ENCODE measurements at regions not wholly inside any gene's neighbourhood (a gene's known extent, or its start where the extent isn't known, plus 50 kb on each side); places are given as distances from the start of the nearest gene placed in this dataset.
"Not testable (repeated sequence)": the region's sequence is repeated elsewhere in the genome, so short reads cannot be mapped to it uniquely, and the experiment has no call there.

DNA sequence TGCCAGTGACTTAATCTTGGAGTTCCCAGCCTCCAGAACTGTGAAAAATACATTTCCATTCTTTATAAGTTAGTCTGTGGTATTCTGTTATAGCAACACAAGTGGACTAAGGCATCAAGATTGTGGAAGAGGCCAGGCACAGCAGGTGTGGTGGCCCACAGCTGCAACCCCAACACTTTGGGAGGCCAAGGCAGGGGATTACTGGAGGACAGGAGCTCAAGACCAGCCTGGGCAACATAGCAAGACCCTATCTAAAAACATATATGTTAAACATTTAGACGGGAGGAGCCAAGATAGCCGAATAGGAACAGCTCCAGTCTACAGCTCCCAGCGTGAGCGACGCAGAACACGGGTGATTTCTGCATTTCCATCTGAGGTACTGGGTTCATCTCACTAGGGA lies 310.4 kb downstream of the FOXO1 start:
- in situ Hi-C loops (cut with MboI; ENCODE audit: low pct_unique_long_range_greater_than_20kb, low sequenced_read_pairs): no loop called here

DNA sequence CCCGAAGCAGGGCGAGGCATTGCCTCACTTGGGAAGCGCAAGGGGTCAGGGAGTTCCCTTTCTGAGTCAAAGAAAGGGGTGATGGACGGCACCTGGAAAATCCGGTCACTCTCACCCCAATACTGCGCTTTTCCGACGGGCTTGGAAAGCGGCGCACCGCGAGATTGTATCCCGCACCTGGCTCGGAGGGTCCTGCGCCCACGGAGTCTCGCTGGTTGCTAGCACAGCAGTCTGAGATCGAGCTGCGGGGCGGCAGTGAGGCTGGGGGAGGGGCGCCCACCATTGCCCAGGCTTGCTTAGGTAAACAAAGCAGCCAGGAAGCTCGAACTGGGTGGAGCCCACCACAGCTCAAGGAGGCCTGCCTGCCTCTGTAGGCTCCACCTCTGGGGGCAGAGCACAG lies 310.0 kb downstream of the FOXO1 start:
- not testable (repeated sequence) for DNase-seq

More for the DNA sequence above, 310.4 kb downstream of the FOXO1 start:
- no peak for DNase-seq

DNA sequence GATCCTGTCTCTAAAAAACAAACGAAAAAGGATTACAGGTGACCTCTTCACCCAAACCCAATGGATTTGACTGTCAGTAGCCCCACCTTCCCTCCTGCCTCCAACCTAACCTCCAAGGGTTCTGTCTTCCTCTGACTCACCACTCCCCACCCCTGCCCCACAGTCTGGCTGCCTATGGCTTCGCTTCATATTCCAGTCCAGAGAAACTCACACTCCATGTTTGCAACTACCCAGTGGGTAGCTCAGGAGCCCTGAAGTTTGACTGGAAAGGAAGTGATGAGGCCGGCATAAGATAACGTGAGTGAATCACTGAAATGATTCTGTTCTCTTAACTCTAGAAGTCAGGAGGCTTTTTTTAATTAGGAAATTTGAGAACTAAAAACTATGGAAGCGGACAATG lies 303.9 kb downstream of the FOXO1 start:
- in situ Hi-C loops (cut with MboI; ENCODE audit: low pct_unique_long_range_greater_than_20kb, low sequenced_read_pairs): no loop called here
- DNase-seq: no peak

More for the DNA sequence above, 310.0 kb downstream of the FOXO1 start:
- in situ Hi-C loops (cut with MboI; ENCODE audit: low pct_unique_long_range_greater_than_20kb, low sequenced_read_pairs): not testable (repeated sequence)

DNA sequence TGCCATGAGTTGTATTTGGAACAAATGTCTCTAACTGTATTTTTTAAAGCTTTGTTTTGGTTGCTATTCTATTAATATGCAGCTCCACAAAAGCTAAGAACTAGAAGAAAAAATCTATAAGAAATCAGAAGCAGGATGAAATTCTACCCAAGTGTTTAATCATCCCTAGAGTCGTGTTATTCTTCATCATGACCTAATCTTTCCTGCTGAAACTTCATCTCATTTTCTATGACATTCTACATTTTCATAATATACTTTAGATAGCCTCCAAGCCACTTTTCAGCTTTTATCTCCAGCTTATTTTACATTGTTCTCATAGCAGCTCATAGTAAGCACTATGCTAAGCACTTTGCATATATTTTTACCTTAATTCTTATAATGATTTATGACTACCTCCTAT lies 302.8 kb downstream of the FOXO1 start:
- no peak for DNase-seq
- in situ Hi-C loops (cut with MboI; ENCODE audit: low pct_unique_long_range_greater_than_20kb, low sequenced_read_pairs): no loop called here

DNA sequence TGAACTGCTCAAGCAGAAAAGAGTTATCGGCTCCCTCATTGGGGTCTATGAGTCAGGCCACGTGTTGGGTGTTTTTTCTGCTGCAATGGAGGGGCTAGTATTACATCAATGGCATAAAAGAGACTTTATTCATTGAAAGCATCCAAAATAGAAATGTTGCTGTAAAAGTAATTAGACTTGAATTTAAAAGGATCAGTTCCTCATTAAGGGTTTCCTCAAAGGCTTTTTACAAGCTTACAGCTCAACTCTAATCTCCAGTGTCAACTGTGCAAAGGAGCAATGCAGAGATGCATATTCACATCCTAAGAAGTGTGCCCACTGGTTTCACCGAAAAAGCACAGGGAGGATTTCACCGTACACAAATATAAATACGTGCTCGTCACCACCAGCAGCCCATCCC lies 300.3 kb downstream of the FOXO1 start:
- no peak for DNase-seq
- in situ Hi-C loops (cut with MboI; ENCODE audit: low pct_unique_long_range_greater_than_20kb, low sequenced_read_pairs): no loop called here

DNA sequence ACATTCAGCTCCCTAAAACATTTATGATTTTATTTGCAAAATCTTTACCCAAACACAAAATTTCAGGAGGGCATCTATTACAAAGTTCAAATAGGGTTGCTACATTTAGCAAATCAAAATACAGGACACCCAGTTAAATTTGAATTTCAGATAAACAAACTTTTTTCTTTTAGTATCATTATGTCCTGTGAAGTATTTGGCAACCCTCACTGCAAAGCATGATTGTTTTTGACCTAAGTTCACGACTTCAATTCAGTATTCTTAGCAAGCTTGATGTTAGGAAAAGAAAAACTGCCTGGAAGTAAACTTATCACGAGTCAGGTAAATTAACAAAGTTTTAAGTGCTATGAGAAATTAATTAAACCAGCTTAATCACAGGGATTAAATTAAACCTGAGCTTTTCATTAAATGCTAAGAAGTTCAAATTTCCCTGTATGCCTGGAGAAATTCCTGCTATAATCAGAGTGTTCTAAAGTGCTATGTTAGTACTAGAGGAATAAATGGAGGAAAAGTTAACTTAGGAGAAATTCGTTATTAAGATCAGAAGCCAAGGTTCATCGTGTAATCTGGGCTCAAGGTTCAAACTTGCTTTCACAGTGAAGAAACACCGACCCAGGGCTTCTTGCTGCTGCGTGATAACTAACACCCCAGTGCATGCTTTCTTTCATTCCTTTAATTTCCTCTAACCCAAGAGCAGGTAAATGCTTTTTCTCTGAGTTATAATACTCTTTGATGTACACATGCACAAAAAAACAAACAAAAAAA lies 298.1 kb downstream of the FOXO1 start:
- no peak for DNase-seq
- in situ Hi-C loops (cut with MboI; ENCODE audit: low pct_unique_long_range_greater_than_20kb, low sequenced_read_pairs): no loop called here

DNA sequence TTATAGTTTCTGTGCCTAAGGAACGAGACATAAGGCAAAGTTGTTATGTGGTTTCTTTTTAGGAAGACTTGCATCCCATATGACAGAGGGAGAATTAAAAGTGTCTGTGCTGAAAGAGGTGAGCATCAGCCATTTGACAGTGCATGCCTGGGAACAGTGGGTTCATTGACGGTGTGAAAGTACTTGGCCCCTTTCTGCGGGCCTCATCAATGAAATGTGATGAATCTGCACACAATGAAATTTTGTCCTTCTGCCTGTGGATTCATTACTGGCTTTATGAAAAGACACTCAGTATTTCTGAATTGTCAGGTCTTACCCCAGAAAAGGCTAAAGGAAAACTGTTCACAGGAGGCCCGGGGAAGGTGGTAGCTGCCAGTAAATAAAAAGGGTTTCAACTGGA lies 295.8 kb downstream of the FOXO1 start:
- in situ Hi-C loops (cut with MboI; ENCODE audit: low pct_unique_long_range_greater_than_20kb, low sequenced_read_pairs): no loop called here

DNA sequence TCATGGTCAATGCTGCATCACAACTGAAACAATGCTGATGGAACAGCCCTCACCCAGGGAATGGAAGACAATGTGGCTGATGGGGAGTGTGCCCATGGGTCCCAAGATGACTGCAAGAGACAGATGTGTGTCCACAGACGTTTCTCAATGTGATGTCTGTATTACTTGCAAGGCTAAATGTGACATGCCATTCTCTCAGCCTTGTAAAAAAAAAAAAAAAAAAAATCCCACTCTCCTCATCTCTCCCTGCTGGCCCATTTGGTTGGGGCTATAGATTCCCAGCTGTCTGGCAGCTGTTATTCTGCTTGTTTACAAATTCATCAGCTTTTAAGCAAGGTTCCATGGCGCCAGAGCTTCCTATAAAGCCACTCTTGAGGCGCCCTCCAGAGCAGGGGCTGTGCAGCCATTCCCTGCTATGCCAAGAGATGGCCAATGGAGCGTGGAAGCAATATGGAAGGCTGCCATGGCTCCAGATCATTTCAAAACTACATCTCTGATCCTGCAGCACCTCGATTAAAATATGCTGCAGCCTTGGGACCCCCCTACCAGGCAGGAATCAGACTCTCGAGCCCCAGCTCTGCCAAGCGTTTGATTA lies 294.8 kb downstream of the FOXO1 start:
- in situ Hi-C loops (cut with MboI; ENCODE audit: low pct_unique_long_range_greater_than_20kb, low sequenced_read_pairs): no loop called here
- DNase-seq: no peak

More for the DNA sequence above, 295.8 kb downstream of the FOXO1 start:
- DNase-seq: no peak

DNA sequence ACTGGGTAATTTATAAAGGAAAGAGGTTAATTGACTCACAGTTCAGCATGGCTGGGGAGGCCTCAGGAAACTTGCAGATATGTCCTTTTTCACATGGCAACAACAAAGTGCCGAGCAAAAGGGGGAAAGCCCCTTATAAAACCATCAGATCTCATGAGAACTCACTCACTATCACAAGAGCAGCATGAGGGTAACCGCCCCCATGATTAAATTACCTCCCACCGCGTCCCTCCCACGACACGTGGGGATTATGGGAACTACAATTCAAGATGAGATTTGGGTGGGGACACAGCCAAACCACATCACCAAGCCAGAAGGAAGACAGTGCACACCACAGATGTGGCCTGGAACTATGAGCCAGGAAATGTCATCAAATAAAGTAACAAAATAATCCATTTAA lies 292.8 kb downstream of the FOXO1 start:
- in situ Hi-C loops (cut with MboI; ENCODE audit: low pct_unique_long_range_greater_than_20kb, low sequenced_read_pairs): not testable (repeated sequence)
- DNase-seq: peak; percentile 9

DNA sequence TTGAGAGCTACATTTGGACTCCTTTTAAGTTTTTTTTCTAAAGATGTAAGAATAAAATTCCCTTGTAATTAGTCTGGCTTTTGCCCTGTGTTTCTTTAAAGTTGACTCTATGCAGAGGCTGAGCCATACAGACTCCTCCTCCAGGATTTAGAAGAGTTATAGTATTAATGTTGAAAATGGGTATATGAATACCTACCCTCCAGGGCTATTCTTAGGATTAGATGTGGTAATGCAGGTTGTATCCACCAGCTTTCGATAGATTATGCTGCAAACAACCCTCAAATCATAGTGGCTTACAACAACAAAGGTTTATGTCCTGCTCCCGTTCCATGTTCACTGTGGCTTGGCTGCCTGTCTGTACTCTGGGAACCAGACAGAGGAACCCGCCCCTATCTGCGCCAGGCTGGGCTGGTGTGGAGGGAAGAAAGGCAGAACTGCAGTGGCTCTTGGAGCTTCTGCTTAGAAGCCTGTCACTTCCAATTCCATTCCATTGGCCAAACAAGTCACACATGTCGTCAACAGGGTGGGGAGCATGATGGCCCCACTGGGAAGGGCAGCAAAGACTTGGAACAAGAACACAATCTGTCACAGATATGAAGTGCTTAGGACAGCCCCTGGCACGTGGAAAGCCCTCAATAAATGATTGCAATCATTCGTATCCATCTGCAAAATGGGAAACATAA lies 290.8 kb downstream of the FOXO1 start:
- DNase-seq: no peak
- in situ Hi-C loops (cut with MboI; ENCODE audit: low pct_unique_long_range_greater_than_20kb, low sequenced_read_pairs): no loop called here

DNA sequence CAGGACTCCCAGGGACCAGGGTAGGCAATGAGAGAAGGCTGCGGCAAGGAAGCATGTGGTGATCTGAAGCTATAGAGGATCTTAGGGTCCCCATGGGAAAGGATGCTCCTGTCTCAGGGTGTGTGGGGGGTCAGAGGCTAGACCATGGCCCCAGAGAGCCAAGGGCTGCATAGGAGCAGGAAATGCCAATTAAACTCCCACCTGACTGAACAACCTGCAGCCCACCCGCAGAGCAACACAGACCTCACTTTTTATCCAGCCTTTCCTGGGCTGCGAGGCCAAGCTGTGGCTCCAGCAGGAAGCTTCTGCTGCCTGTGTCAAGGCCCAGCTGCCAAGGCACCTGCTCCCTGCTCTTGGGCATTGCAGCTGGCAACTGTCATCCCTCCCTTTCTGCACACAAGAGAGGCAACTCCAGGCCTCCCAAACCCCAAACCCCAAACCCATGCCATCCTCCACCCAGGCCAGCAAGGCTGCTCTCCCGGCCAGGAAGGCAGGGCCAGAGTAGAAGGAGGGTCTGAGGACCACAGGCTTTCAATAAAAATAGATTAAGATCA lies 290.1 kb downstream of the FOXO1 start:
- DNase-seq: no peak
- in situ Hi-C loops (cut with MboI; ENCODE audit: low pct_unique_long_range_greater_than_20kb, low sequenced_read_pairs): no loop called here

DNA sequence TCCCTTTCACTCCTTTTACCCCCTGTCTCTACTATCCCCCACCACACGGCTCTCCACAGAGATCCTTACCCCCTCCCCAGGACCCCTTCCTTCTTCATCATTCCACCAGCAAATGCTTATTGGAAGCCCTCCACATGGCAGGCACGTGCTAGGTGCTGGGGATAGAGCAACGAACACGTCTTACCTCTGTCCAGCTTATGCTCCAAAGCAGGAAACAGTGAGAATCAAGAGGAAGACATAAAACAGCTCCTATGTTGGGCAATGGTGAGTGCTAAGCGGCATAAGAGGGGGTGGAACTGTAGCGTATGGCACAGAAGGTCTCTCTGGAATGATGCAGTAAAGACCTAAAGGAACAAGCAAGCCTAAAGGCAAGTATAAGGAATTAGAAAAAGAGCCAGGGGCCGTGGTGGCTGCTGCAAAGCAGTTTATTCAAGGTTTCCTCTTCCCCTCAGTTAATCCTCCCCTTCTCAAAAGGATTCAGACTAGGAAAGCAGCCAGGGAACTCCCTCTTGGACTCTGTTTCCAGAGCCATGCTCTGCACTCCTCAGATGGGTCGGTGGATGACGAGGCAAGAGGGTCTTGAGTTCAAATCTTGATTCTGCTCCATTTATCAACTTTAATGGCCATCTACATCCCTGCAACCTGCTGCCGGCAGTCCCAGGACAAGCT lies 289.4 kb downstream of the FOXO1 start:
- no peak for DNase-seq
- in situ Hi-C loops (cut with MboI; ENCODE audit: low pct_unique_long_range_greater_than_20kb, low sequenced_read_pairs): no loop called here

DNA sequence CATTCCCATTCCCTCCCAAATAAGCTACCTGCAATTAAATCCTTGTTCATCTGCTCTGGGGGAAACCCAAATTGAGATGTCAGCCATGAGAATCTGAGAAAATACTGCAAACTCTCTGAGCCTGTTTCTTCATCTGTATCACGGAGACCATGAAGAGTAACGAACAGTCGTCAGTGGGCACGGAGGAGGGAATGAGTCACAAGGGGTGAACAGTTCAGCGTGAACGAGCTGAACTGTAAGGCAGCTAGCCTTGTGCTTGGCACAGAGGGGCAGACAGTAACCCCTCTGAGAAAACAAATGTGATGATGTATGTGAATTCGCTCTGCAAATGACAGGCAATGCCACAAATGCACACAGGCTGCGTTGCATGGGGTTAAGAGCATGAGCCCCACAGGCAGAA lies 288.7 kb downstream of the FOXO1 start:
- in situ Hi-C loops (cut with MboI; ENCODE audit: low pct_unique_long_range_greater_than_20kb, low sequenced_read_pairs): no loop called here
- DNase-seq: no peak

DNA sequence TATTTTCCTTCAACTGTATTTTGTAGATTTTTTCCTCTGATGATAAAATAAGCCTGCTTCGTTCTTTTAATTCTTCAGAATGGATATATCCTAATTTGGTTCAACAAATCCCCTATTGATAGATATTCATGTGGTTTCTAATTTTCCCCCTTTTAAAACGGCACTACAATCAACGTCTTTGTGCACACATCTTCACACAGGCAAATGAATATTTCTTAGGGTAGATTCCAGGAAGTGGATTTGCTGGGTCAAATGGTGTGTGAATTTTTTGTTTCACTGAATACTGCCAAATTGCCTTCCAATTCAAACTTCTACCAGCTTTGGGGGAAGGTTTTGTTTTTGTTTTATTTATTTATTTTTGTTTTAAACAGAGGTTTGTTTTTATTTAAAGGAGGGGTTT lies 287.2 kb downstream of the FOXO1 start:
- in situ Hi-C loops (cut with MboI; ENCODE audit: low pct_unique_long_range_greater_than_20kb, low sequenced_read_pairs): no loop called here
- no peak for DNase-seq

DNA sequence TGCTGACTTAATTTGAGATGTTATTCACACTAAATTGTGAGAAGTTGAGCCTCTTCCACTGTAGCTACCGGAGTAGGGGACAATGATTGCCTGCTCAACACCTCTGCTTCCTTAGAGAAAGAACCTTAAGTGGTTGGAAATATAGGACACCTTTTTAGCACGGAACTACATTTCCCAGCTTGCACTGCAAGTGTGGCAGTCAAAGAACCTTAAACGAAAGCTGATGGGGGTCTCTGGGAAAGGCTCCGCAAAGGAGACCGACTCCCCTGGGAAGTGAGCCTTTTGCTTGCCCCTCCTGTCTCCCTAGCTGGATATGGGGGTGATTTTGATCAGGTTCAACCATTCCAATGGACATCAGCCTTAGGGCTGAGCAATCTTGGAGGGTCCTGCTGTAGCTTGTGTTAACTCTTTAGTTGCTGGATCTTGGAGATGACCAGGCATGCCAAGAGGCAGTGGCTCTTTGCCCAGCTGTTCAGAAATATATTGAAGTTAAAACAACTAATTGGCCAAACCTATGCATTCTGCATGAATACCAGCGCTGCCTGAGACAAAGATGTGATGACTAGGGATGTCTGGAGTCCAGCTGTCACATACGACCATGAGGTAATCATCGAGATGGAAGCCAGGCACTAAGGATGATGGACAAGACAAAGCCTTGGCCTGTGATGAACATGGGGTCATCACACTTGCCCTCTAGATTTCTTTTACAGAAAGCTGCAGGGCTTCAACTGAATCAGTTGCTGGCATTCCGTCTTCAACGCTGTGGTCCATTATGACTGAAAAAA lies 286.5 kb downstream of the FOXO1 start:
- no peak for DNase-seq
- in situ Hi-C loops (cut with MboI; ENCODE audit: low pct_unique_long_range_greater_than_20kb, low sequenced_read_pairs): no loop called here

DNA sequence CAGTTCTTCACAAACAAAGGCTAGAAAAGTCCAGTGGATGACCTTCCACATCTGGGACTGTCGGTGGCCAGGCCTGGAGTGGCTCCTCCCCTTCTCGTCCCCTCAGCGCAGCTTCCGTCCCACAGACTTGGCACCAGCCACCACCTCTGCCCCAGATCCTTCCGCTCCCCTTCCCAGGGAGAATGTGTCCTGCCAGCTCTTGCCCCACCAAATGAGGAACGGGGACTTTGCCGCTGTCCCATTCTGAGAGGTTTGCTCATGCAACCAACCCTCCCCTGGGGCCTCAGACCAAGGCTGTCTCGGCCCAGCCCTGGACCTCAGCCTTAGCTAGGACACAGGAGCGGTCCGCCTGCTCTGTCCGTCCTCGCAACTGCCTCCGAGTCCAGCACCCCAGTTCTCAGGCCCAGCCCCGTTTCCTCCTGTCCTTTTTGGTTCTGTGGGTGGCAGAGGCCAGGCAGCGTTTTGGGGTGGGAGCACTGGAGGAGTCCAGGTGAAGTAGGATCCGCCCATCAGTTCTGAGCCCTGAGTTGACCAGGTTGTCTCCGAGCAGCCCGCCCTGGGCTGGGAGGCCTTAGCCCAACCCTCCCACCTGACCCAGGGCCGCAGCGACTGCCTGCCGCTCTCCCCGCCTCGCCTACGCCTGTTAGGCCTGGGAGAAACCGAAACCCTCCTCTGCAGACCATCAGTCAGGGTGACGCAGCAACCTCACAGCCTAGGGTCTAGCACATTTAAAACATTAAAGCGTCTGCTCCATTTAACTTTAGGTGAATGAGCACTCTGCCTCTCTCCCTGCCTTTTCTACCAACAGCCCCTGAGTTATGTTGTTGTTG lies 284.3 kb downstream of the FOXO1 start:
- in situ Hi-C loops (cut with MboI; ENCODE audit: low pct_unique_long_range_greater_than_20kb, low sequenced_read_pairs): no loop called here
- no peak for DNase-seq

DNA sequence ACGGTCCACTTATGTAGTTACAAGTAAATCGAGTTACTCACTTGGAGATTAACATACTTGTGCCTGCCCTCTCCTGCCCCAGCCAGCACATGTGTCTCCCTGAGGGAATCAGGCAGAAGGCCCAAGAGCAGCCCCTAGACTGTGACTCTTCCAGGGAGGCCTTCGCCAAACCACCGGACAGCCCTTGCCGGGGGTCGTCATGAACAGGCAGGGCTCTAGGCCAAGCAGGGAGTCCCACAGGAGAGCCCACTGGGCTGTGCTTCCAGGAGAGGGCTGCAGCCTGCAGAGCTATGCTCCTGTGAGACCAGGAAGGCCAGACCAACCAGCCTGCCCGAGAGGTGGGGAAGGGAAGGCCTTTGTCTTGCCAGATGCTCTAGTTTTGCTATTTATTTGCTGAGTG lies 283.3 kb downstream of the FOXO1 start:
- in situ Hi-C loops (cut with MboI; ENCODE audit: low pct_unique_long_range_greater_than_20kb, low sequenced_read_pairs): no loop called here
- DNase-seq: no peak

DNA sequence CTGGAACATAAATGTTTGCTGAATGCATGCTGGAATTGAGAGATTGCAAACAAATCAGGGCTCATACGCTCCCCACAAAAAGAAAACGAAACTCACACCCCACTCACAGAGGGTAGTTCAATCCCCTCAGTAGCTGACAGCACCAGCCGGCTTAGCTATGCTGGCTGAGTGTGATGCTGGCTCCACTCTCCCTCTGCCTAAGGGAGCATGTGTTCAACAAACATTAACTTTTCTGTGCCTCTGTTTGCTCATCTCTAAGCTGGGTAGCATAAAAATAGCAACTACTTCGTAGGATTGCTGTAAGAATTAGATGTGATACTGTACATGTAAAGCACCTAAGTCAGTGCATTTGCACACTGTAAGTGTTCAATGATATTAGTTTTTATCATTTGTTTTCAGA lies 282.6 kb downstream of the FOXO1 start:
- in situ Hi-C loops (cut with MboI; ENCODE audit: low pct_unique_long_range_greater_than_20kb, low sequenced_read_pairs): no loop called here
- no peak for DNase-seq
